ENCODE measurements at regions not wholly inside any gene's neighbourhood (a gene's known extent, or its start where the extent isn't known, plus 50 kb on each side); places are given as distances from the start of the nearest gene placed in this dataset.
A peak's percentile ranks its signal among the peaks of the same experiment; 100 is the strongest.

- no peak for DNase-seq
Observed at GRCh38 chr5:20654033-20654432, 666.0 kb upstream of the CDH18 start.

- no peak for DNase-seq
Observed at GRCh38 chr5:20649966-20650365, 662.0 kb upstream of the CDH18 start.

- no peak for DNase-seq
Observed at GRCh38 chr5:20648981-20649380, 661.0 kb upstream of the CDH18 start.

- no peak for DNase-seq
Observed at GRCh38 chr5:20636686-20637085, 648.7 kb upstream of the CDH18 start.

GRCh38 chr5:20619591-20619990, 631.6 kb upstream of the CDH18 start:
- no peak for DNase-seq

- DNase-seq, result no peak
Observed at GRCh38 chr5:20618340-20618739, 630.3 kb upstream of the CDH18 start.

- DNase-seq, result no peak
Observed at GRCh38 chr5:20617841-20618240, 629.8 kb upstream of the CDH18 start.

GRCh38 chr5:20615888-20616563, 628.0 kb upstream of the CDH18 start:
- no peak for DNase-seq

- no peak for DNase-seq
Observed at GRCh38 chr5:20611620-20612019, 623.6 kb upstream of the CDH18 start.

- no peak for DNase-seq
Observed at GRCh38 chr5:20610681-20611080, 622.7 kb upstream of the CDH18 start.

- DNase-seq, result no peak
Observed at GRCh38 chr5:20609126-20609525, 621.1 kb upstream of the CDH18 start.

- DNase-seq, result no peak
Observed at GRCh38 chr5:20608567-20608966, 620.6 kb upstream of the CDH18 start.

GRCh38 chr5:20605732-20606525, 617.9 kb upstream of the CDH18 start:
- no peak for DNase-seq

- DNase-seq, result peak in 1 of 2 donors; percentile 38
Observed at GRCh38 chr5:20604992-20605391, 617.0 kb upstream of the CDH18 start.

GRCh38 chr5:20601678-20602100, 613.7 kb upstream of the CDH18 start:
- no peak for DNase-seq

GRCh38 chr5:20590356-20590755, 602.4 kb upstream of the CDH18 start:
- DNase-seq, result no peak

- no peak for DNase-seq
Observed at GRCh38 chr5:20575571-20575970, 587.6 kb upstream of the CDH18 start.

- no peak for DNase-seq
Observed at GRCh38 chr5:20574576-20574975, 586.6 kb upstream of the CDH18 start.

- peak in 1 of 2 donors; percentile 3 for DNase-seq
Observed at GRCh38 chr5:20572614-20573013, 584.6 kb upstream of the CDH18 start.

- no peak for DNase-seq
Observed at GRCh38 chr5:20570486-20570885, 582.5 kb upstream of the CDH18 start.

- DNase-seq, result no peak
Observed at GRCh38 chr5:20562544-20562943, 574.5 kb upstream of the CDH18 start.

- DNase-seq, result no peak
Observed at GRCh38 chr5:20559845-20560244, 571.8 kb upstream of the CDH18 start.

- DNase-seq, result no peak
Observed at GRCh38 chr5:20556115-20556763, 568.2 kb upstream of the CDH18 start.
